Erythroblast (primary cell): ENCODE measurements at regions not wholly inside any gene's neighbourhood (a gene's known extent, or its start where the extent isn't known, plus 50 kb on each side); places are given as distances from the start of the nearest gene placed in this dataset.

Experiments
- DNase-seq, 2 experiments: peaks; one replicate each; lab custom pipeline; 2025; lab: John Stamatoyannopoulos, UW
- GATA1 ChIP-seq: IDR thresholded peaks from 2 replicates; pipeline ENCODE4 v1.6.1; 2011; ENCODE audit warnings: low read depth, mild to moderate bottlenecking, control low read depth, low read length, moderate library complexity
- POLR2A ChIP-seq: IDR thresholded peaks from 2 replicates; pipeline ENCODE4 v1.6.1; 2011; ENCODE audit warnings: mild to moderate bottlenecking, low read length

- no peak for DNase-seq
Observed at GRCh38 chr2:52779446-52779845, 988.2 kb upstream of the CHAC2 start.

GRCh38 chr2:52776571-52776970, 991.0 kb upstream of the CHAC2 start:
- TF ChIP-seq GATA1 (no peak), POLR2A (no peak)

More at GRCh38 chr2:52779446-52779845, 988.2 kb upstream of the CHAC2 start:
- TF ChIP-seq POLR2A: no peak

GRCh38 chr2:52775674-52776073, 991.9 kb upstream of the CHAC2 start:
- TF ChIP-seq POLR2A: no peak
- TF ChIP-seq GATA1: no peak
- no peak for DNase-seq

More at GRCh38 chr2:52776571-52776970, 991.0 kb upstream of the CHAC2 start:
- no peak for DNase-seq

GRCh38 chr2:52765735-52766134, 1001.9 kb upstream of the CHAC2 start:
- TF ChIP-seq POLR2A: no peak
- TF ChIP-seq GATA1: no peak
- no peak for DNase-seq

- no peak for DNase-seq
- TF ChIP-seq GATA1 (no peak), POLR2A (no peak)
Observed at GRCh38 chr2:52749764-52750163, 1017.8 kb upstream of the CHAC2 start.

- no peak for TF ChIP-seq POLR2A
- no peak for TF ChIP-seq GATA1
- DNase-seq: no peak
Observed at GRCh38 chr2:52745144-52745543, 1022.5 kb upstream of the CHAC2 start.

- TF ChIP-seq GATA1 (no peak), POLR2A (no peak)
- no peak for DNase-seq
Observed at GRCh38 chr2:52732849-52733395, 1034.7 kb upstream of the CHAC2 start.

GRCh38 chr2:52724585-52724984, 1043.0 kb upstream of the CHAC2 start:
- DNase-seq: no peak
- TF ChIP-seq POLR2A (no peak), GATA1 (no peak)

- TF ChIP-seq GATA1 (no peak), POLR2A (no peak)
- DNase-seq: no peak
Observed at GRCh38 chr2:52717836-52718235, 1049.8 kb upstream of the CHAC2 start.

- DNase-seq: no peak
- TF ChIP-seq GATA1 (no peak), POLR2A (no peak)
Observed at GRCh38 chr2:52710810-52711618, 1056.6 kb upstream of the CHAC2 start.

GRCh38 chr2:52704251-52704650, 1063.4 kb upstream of the CHAC2 start:
- no peak for TF ChIP-seq POLR2A
- TF ChIP-seq GATA1: no peak
- DNase-seq: no peak

GRCh38 chr2:52703004-52703403, 1064.6 kb upstream of the CHAC2 start:
- TF ChIP-seq GATA1 (no peak), POLR2A (no peak)
- DNase-seq: no peak

GRCh38 chr2:52698408-52698807, 1069.2 kb upstream of the CHAC2 start:
- TF ChIP-seq POLR2A: no peak
- TF ChIP-seq GATA1: no peak
- DNase-seq: no peak

- TF ChIP-seq POLR2A (no peak), GATA1 (no peak)
- no peak for DNase-seq
Observed at GRCh38 chr2:52697690-52698089, 1069.9 kb upstream of the CHAC2 start.

- no peak for TF ChIP-seq POLR2A
Observed at GRCh38 chr2:52695731-52696130, 1071.9 kb upstream of the CHAC2 start.

GRCh38 chr2:52686935-52687334, 1080.7 kb upstream of the CHAC2 start:
- TF ChIP-seq GATA1: no peak
- no peak for TF ChIP-seq POLR2A
- no peak for DNase-seq

More at GRCh38 chr2:52695731-52696130, 1071.9 kb upstream of the CHAC2 start:
- no peak for DNase-seq
